T-helper 1 cell treated with Interleukin-12 subunit alpha and Interleukin-12 subunit beta and Interleukin-4 antibody, amounts not matched to agents 30 ng/mL and 1 ng/mL, for 36 hours (primary cell): ENCODE measurements at regions not wholly inside any gene's neighbourhood (a gene's known extent, or its start where the extent isn't known, plus 50 kb on each side); places are given as distances from the start of the nearest gene placed in this dataset.

ENCODE experiments used
- intact Hi-C: fragments of 100-400 bp; cut with micrococcal nuclease; formaldehyde crosslinking; loops from one replicate; pipeline ENCODE4 v1.15.1; 2024

- intact Hi-C loops = no loop called here
Measured at GRCh38 chr4:34718576-34719245, 1525.6 kb downstream of the ARAP2 start.

- intact Hi-C loops = no loop called here
Measured at GRCh38 chr4:34720571-34720970, 1523.7 kb downstream of the ARAP2 start.

GRCh38 chr4:34721835-34722234 is 1522.5 kb downstream of the ARAP2 start:
- intact Hi-C loops = no loop called here

- intact Hi-C loops = no loop called here
Measured at GRCh38 chr4:34723605-34724004, 1520.7 kb downstream of the ARAP2 start.

- intact Hi-C loops = no loop called here
Measured at GRCh38 chr4:34724491-34724890, 1519.8 kb downstream of the ARAP2 start.

- intact Hi-C loops = no loop called here
Measured at GRCh38 chr4:34731070-34731469, 1513.2 kb downstream of the ARAP2 start.

- intact Hi-C loops = no loop called here
Measured at GRCh38 chr4:34732176-34732950, 1512.0 kb downstream of the ARAP2 start.

- intact Hi-C loops = no loop called here
Measured at GRCh38 chr4:34733185-34733941, 1511.0 kb downstream of the ARAP2 start.

GRCh38 chr4:34766935-34767334 is 1477.4 kb downstream of the ARAP2 start:
- intact Hi-C loops = no loop called here

- intact Hi-C loops = no loop called here
Measured at GRCh38 chr4:34767407-34767806, 1476.9 kb downstream of the ARAP2 start.

GRCh38 chr4:34771632-34772031 is 1472.7 kb downstream of the ARAP2 start:
- intact Hi-C loops = no loop called here

- intact Hi-C loops = no loop called here
Measured at GRCh38 chr4:34790131-34790530, 1454.2 kb downstream of the ARAP2 start.

- intact Hi-C loops = no loop called here
Measured at GRCh38 chr4:34791209-34791608, 1453.1 kb downstream of the ARAP2 start.

- intact Hi-C loops = no loop called here
Measured at GRCh38 chr4:34800953-34801352, 1443.4 kb downstream of the ARAP2 start.

GRCh38 chr4:34814266-34814665 is 1430.0 kb downstream of the ARAP2 start:
- intact Hi-C loops = no loop called here

GRCh38 chr4:34824515-34824914 is 1419.8 kb downstream of the ARAP2 start:
- intact Hi-C loops = no loop called here

- intact Hi-C loops = no loop called here
Measured at GRCh38 chr4:34826660-34827059, 1417.7 kb downstream of the ARAP2 start.

GRCh38 chr4:34845926-34846325 is 1398.4 kb downstream of the ARAP2 start:
- intact Hi-C loops = no loop called here

- intact Hi-C loops = no loop called here
Measured at GRCh38 chr4:34850421-34850820, 1393.9 kb downstream of the ARAP2 start.

GRCh38 chr4:34850968-34851367 is 1393.3 kb downstream of the ARAP2 start:
- intact Hi-C loops = no loop called here

- intact Hi-C loops = no loop called here
Measured at GRCh38 chr4:34851411-34851810, 1392.9 kb downstream of the ARAP2 start.

- intact Hi-C loops = no loop called here
Measured at GRCh38 chr4:34854451-34854850, 1389.9 kb downstream of the ARAP2 start.
